GM23338 (cell line): ENCODE measurements at regions not wholly inside any gene's neighbourhood (a gene's known extent, or its start where the extent isn't known, plus 50 kb on each side); places are given as distances from the start of the nearest gene placed in this dataset.
A peak's percentile ranks its signal among the peaks of the same experiment; 100 is the strongest.

Experiments
- ATAC-seq: fragments of 200-7000 bp; cut with Tn5 transposase; 3 replicates; pipeline ENCODE4 v1.9.1; 2020
- DNase-seq: peaks from one replicate; pipeline ENCODE4 v3.0.0-alpha.2; 2015; ENCODE audit warnings: low spot score
- H2AFZ ChIP-seq: fragments of 200-600 bp; sonication (generic); 2 replicates; pipeline ENCODE4 v1.8.0; 2016; ENCODE audit warnings: antibody characterized with exemption, mild to moderate bottlenecking, moderate library complexity
- H3F3A ChIP-seq: fragments of 200-600 bp; sonication (generic); replicated peaks from 2 replicates; pipeline ENCODE4 v1.8.0; 2017; ENCODE audit warnings: antibody characterized with exemption, mixed run types, low read depth
- H3K27ac ChIP-seq: fragments of 200-600 bp; sonication (generic); 2 replicates; pipeline ENCODE4 v1.6.1; 2016; ENCODE audit warnings: low read depth
- H3K27me3 ChIP-seq: fragments of 200-600 bp; sonication (generic); 2 replicates; pipeline ENCODE4 v1.8.0; 2016; ENCODE audit warnings: mild to moderate bottlenecking, mixed run types, moderate library complexity; ENCODE audit not compliant: insufficient read depth
- H3K36me3 ChIP-seq: fragments of 200-600 bp; sonication (generic); 2 replicates; pipeline ENCODE4 v1.8.0; 2016; ENCODE audit warnings: mild to moderate bottlenecking; ENCODE audit not compliant: insufficient read depth
- H3K4me1 ChIP-seq: fragments of 200-600 bp; sonication (generic); 2 replicates; pipeline ENCODE4 v1.8.0; 2016; ENCODE audit warnings: mild to moderate bottlenecking, moderate library complexity; ENCODE audit not compliant: insufficient read depth
- H3K4me2 ChIP-seq: fragments of 200-600 bp; sonication (generic); 2 replicates; pipeline ENCODE4 v1.7.1; 2017; ENCODE audit warnings: mixed run types
- H3K4me3 ChIP-seq: fragments of 200-600 bp; sonication (generic); 2 replicates; pipeline ENCODE4 v1.6.1; 2016; ENCODE audit warnings: mixed run types
- H3K79me2 ChIP-seq: fragments of 200-600 bp; sonication (generic); replicated peaks from 2 replicates; pipeline ENCODE4 v1.8.0; 2017; ENCODE audit warnings: mild to moderate bottlenecking; ENCODE audit not compliant: insufficient read depth
- H3K9me2 ChIP-seq: fragments of 200-600 bp; sonication (generic); 2 replicates; pipeline ENCODE4 v1.8.0; 2017; ENCODE audit not compliant: insufficient read depth
- H4K20me1 ChIP-seq: fragments of 200-600 bp; sonication (generic); replicated peaks from 2 replicates; pipeline ENCODE4 v1.8.0; 2017; ENCODE audit warnings: mild to moderate bottlenecking; ENCODE audit not compliant: insufficient read depth
- H3K27ac Mint-ChIP-seq: 2 replicates; pipeline ENCODE4 v1.8.0; 2020; ENCODE audit warnings: inconsistent platforms, mild to moderate bottlenecking, moderate library complexity, mixed read lengths
- H3K27me3 Mint-ChIP-seq: 3 replicates; pipeline ENCODE4 v1.8.0; 2022; ENCODE audit warnings: low read depth, mild to moderate bottlenecking, moderate library complexity, mixed read lengths, inconsistent platforms; ENCODE audit not compliant: insufficient read depth, poor library complexity
- H3K36me3 Mint-ChIP-seq: 3 replicates; pipeline ENCODE4 v1.8.0; 2021; ENCODE audit warnings: low read depth, mild to moderate bottlenecking, inconsistent platforms, moderate library complexity, mixed read lengths
- H3K4me1 Mint-ChIP-seq: 3 replicates; pipeline ENCODE4 v1.8.0; 2020; ENCODE audit warnings: mild to moderate bottlenecking, inconsistent platforms, mixed read lengths
- H3K4me3 Mint-ChIP-seq: 3 replicates; pipeline ENCODE4 v1.8.0; 2021; ENCODE audit warnings: moderate library complexity, mild to moderate bottlenecking, inconsistent platforms, mixed read lengths
- H3K9me3 Mint-ChIP-seq: 3 replicates; pipeline ENCODE4 v1.8.0; 2020; ENCODE audit warnings: moderate library complexity, mild to moderate bottlenecking, inconsistent platforms, mixed read lengths
- CREB1 ChIP-seq: fragments of 250-450 bp; sonication (Bioruptor Pico); IDR thresholded peaks from 2 replicates; pipeline ENCODE4 v1.5.0; 2020; ENCODE audit warnings: low read depth, mild to moderate bottlenecking, moderate library complexity
- EZH2 ChIP-seq: fragments of 200-600 bp; sonication (generic); IDR thresholded peaks from one replicate; pipeline ENCODE4 v1.8.0; 2017; ENCODE audit warnings: antibody characterized with exemption, mild to moderate bottlenecking, low read depth; ENCODE audit not compliant: unreplicated experiment
- EZH2phosphoT487 ChIP-seq: fragments of 200-600 bp; sonication (generic); IDR thresholded peaks from one replicate; pipeline ENCODE4 v1.8.1; 2018; ENCODE audit warnings: antibody characterized with exemption; ENCODE audit not compliant: unreplicated experiment
- JUNB ChIP-seq: IDR thresholded peaks from one replicate; pipeline ENCODE4 v1.6.1; 2016; ENCODE audit warnings: antibody characterized with exemption; ENCODE audit not compliant: unreplicated experiment
- NANOG ChIP-seq: IDR thresholded peaks from 2 replicates; pipeline ENCODE4 v1.6.1; 2016; ENCODE audit warnings: antibody characterized with exemption, borderline replicate concordance
- POLR2AphosphoS5 ChIP-seq: IDR thresholded peaks from 2 replicates; pipeline ENCODE4 v1.6.1; 2016; ENCODE audit warnings: antibody characterized with exemption, low read depth
- STAT1 ChIP-seq: IDR thresholded peaks from one replicate; pipeline ENCODE4 v1.6.1; 2016; ENCODE audit warnings: antibody characterized with exemption; ENCODE audit not compliant: unreplicated experiment
- ZNF114 ChIP-seq: fragments of 250-450 bp; sonication (Bioruptor Pico); IDR thresholded peaks from 2 replicates; pipeline ENCODE4 v1.5.0; 2020; ENCODE audit warnings: mild to moderate bottlenecking, moderate library complexity
- ZNF331 ChIP-seq: fragments of 250-450 bp; sonication (Bioruptor Pico); IDR thresholded peaks from 2 replicates; pipeline ENCODE4 v1.5.0; 2020; ENCODE audit warnings: low read depth, mild to moderate bottlenecking, moderate library complexity
- TF ChIP-seq, protein P1 (sequence below): IDR thresholded peaks from one replicate; pipeline ENCODE4 v1.6.1; 2018; ENCODE audit warnings: antibody characterized with exemption; ENCODE audit not compliant: unreplicated experiment
- TF ChIP-seq, protein P2 (sequence below): fragments of 250-450 bp; sonication (Bioruptor Pico); IDR thresholded peaks from 2 replicates; pipeline ENCODE4 v1.5.0; 2020; ENCODE audit warnings: mild to moderate bottlenecking, moderate library complexity
- TF ChIP-seq, protein P3 (sequence below), 2 experiments: fragments of 200-600 bp in 1 of 2; sonication (generic) in 1 of 2; conservative IDR thresholded peaks; 2 replicates each; pipeline versions ENCODE4 v1.5.1 to v1.6.1; 2016 to 2017; ENCODE audit warnings: antibody characterized with exemption in 2 of 2, low read depth in 2 of 2, mild to moderate bottlenecking in 2 of 2, moderate library complexity in 1 of 2
- TF ChIP-seq, protein P4 (sequence below): IDR thresholded peaks from 2 replicates; pipeline ENCODE4 v1.6.1; 2016; ENCODE audit warnings: antibody characterized with exemption

DNA sequence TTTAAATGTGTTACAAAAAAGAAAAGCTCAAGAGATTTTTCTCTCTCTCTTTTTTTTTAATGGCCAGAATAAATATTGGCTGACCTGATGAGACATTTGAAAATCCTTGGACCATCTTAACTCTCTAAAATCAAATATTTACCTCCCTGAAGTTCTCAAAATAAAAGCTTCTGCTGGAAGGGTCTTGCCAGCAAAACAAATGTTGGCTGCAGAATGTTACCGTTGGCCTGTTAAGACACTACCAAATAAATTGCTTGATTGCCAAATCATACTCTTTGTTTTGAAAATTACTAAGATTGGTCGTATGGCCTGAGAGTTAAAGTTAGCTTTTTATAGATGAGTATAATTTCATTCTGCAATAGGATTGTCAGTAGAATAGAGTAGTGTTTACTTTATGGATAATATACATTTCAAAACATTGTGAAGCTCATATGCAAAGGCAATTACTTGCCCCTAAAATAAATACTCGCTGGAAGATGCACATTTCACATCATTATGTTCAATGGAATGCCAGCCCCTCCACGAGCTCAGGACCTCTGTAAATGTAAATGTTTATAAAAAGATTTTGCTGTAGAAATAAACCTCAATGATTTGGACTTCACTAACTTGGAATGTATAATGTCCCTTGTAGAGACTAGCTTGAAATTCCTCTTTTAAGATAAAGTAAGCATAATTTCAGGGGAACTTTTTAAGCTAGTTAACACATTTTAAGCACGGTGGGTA, 193.4 kb downstream of the SOX11 start:
- Histone ChIP-seq H2AFZ (no peak overlapping the region), H3K27me3 (no peaks in the 10 kb centered on the region), H3K4me1 (peaks cover 10% of the 10 kb centered on the region; the same call in 1 of the 2 replicates), H4K20me1 (no peaks in the 10 kb centered on the region), H3K4me3 (no peak overlapping the region), H3K36me3 (no peaks in the 10 kb centered on the region), H3F3A (no peaks in the 10 kb centered on the region), H3K9me2 (no peaks in the 10 kb centered on the region), H3K27ac (no peak overlapping the region), H3K4me2 (0 out of 2 replicates have a peak overlapping the region, but pooled peaks have one; percentile 15), H3K79me2 (no peaks in the 10 kb centered on the region)
- TF ChIP-seq, protein P1, sequence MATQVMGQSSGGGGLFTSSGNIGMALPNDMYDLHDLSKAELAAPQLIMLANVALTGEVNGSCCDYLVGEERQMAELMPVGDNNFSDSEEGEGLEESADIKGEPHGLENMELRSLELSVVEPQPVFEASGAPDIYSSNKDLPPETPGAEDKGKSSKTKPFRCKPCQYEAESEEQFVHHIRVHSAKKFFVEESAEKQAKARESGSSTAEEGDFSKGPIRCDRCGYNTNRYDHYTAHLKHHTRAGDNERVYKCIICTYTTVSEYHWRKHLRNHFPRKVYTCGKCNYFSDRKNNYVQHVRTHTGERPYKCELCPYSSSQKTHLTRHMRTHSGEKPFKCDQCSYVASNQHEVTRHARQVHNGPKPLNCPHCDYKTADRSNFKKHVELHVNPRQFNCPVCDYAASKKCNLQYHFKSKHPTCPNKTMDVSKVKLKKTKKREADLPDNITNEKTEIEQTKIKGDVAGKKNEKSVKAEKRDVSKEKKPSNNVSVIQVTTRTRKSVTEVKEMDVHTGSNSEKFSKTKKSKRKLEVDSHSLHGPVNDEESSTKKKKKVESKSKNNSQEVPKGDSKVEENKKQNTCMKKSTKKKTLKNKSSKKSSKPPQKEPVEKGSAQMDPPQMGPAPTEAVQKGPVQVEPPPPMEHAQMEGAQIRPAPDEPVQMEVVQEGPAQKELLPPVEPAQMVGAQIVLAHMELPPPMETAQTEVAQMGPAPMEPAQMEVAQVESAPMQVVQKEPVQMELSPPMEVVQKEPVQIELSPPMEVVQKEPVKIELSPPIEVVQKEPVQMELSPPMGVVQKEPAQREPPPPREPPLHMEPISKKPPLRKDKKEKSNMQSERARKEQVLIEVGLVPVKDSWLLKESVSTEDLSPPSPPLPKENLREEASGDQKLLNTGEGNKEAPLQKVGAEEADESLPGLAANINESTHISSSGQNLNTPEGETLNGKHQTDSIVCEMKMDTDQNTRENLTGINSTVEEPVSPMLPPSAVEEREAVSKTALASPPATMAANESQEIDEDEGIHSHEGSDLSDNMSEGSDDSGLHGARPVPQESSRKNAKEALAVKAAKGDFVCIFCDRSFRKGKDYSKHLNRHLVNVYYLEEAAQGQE: no peak
- TF ChIP-seq STAT1 (no peak), ZNF114 (CRISPR knock-in tag) (no peak), ZNF331 (CRISPR knock-in tag) (no peak), EZH2 (no peak), POLR2AphosphoS5 (no peak), JUNB (no peak), EZH2phosphoT487 (no peak), CREB1 (CRISPR knock-in tag) (no peak), NANOG (no peak)
- TF ChIP-seq, protein P2, sequence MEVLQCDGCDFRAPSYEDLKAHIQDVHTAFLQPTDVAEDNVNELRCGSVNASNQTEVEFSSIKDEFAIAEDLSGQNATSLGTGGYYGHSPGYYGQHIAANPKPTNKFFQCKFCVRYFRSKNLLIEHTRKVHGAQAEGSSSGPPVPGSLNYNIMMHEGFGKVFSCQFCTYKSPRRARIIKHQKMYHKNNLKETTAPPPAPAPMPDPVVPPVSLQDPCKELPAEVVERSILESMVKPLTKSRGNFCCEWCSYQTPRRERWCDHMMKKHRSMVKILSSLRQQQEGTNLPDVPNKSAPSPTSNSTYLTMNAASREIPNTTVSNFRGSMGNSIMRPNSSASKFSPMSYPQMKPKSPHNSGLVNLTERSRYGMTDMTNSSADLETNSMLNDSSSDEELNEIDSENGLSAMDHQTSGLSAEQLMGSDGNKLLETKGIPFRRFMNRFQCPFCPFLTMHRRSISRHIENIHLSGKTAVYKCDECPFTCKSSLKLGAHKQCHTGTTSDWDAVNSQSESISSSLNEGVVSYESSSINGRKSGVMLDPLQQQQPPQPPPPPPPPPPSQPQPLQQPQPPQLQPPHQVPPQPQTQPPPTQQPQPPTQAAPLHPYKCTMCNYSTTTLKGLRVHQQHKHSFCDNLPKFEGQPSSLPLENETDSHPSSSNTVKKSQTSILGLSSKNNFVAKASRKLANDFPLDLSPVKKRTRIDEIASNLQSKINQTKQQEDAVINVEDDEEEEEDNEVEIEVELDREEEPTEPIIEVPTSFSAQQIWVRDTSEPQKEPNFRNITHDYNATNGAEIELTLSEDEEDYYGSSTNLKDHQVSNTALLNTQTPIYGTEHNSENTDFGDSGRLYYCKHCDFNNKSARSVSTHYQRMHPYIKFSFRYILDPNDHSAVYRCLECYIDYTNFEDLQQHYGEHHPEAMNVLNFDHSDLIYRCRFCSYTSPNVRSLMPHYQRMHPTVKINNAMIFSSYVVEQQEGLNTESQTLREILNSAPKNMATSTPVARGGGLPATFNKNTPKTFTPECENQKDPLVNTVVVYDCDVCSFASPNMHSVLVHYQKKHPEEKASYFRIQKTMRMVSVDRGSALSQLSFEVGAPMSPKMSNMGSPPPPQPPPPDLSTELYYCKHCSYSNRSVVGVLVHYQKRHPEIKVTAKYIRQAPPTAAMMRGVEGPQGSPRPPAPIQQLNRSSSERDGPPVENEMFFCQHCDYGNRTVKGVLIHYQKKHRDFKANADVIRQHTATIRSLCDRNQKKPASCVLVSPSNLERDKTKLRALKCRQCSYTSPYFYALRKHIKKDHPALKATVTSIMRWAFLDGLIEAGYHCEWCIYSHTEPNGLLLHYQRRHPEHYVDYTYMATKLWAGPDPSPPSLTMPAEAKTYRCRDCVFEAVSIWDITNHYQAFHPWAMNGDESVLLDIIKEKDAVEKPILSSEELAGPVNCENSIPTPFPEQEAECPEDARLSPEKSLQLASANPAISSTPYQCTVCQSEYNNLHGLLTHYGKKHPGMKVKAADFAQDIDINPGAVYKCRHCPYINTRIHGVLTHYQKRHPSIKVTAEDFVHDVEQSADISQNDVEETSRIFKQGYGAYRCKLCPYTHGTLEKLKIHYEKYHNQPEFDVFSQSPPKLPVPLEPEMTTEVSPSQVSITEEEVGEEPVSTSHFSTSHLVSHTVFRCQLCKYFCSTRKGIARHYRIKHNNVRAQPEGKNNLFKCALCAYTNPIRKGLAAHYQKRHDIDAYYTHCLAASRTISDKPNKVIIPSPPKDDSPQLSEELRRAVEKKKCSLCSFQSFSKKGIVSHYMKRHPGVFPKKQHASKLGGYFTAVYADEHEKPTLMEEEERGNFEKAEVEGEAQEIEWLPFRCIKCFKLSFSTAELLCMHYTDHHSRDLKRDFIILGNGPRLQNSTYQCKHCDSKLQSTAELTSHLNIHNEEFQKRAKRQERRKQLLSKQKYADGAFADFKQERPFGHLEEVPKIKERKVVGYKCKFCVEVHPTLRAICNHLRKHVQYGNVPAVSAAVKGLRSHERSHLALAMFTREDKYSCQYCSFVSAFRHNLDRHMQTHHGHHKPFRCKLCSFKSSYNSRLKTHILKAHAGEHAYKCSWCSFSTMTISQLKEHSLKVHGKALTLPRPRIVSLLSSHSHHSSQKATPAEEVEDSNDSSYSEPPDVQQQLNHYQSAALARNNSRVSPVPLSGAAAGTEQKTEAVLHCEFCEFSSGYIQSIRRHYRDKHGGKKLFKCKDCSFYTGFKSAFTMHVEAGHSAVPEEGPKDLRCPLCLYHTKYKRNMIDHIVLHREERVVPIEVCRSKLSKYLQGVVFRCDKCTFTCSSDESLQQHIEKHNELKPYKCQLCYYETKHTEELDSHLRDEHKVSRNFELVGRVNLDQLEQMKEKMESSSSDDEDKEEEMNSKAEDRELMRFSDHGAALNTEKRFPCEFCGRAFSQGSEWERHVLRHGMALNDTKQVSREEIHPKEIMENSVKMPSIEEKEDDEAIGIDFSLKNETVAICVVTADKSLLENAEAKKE (CRISPR knock-in tag): no peak
- TF ChIP-seq, protein P3, sequence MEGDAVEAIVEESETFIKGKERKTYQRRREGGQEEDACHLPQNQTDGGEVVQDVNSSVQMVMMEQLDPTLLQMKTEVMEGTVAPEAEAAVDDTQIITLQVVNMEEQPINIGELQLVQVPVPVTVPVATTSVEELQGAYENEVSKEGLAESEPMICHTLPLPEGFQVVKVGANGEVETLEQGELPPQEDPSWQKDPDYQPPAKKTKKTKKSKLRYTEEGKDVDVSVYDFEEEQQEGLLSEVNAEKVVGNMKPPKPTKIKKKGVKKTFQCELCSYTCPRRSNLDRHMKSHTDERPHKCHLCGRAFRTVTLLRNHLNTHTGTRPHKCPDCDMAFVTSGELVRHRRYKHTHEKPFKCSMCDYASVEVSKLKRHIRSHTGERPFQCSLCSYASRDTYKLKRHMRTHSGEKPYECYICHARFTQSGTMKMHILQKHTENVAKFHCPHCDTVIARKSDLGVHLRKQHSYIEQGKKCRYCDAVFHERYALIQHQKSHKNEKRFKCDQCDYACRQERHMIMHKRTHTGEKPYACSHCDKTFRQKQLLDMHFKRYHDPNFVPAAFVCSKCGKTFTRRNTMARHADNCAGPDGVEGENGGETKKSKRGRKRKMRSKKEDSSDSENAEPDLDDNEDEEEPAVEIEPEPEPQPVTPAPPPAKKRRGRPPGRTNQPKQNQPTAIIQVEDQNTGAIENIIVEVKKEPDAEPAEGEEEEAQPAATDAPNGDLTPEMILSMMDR (conservative IDR thresholded peaks at IDR 0.05; ENCODE audit: low read depth in 2 of 2): no peak
- TF ChIP-seq, protein P4, sequence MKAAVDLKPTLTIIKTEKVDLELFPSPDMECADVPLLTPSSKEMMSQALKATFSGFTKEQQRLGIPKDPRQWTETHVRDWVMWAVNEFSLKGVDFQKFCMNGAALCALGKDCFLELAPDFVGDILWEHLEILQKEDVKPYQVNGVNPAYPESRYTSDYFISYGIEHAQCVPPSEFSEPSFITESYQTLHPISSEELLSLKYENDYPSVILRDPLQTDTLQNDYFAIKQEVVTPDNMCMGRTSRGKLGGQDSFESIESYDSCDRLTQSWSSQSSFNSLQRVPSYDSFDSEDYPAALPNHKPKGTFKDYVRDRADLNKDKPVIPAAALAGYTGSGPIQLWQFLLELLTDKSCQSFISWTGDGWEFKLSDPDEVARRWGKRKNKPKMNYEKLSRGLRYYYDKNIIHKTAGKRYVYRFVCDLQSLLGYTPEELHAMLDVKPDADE: no peak
- H3K36me3 Mint-ChIP-seq: no peaks in the 10 kb centered on the region
- DNase-seq (no peak), ATAC-seq (no peak)
- peaks cover 15% of the 10 kb centered on the region for H3K9me3 Mint-ChIP-seq
- H3K4me3 Mint-ChIP-seq: no peak overlapping the region
- H3K4me1 Mint-ChIP-seq: peaks cover 21% of the 10 kb centered on the region
- peaks cover 3% of the 10 kb centered on the region for H3K27me3 Mint-ChIP-seq
- H3K27ac Mint-ChIP-seq: no peak overlapping the region
